ENCODE measurements at regions not wholly inside any gene's neighbourhood (a gene's known extent, or its start where the extent isn't known, plus 50 kb on each side); places are given as distances from the start of the nearest gene placed in this dataset.

DNA sequence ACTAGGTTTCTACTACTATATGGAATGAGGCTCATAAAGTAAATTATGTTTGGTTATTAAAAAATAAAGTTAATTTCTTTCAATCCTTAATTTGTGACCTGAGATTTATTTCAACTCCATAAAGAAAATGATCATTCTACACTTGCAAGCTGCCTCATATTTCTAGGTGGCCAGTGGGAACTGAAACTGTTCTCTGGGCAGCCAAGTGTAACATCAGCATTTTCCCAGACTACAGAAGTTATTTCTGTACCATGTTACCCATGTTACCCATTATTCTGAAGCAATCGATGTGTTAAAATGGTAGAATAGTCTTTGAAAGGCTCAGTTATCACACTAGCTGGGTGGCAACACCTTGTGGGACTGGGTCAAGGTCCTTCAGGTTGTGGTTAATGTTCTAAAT is 139.3 kb upstream of the FBXO11 start (continued):
- TF ChIP-seq, protein P1, sequence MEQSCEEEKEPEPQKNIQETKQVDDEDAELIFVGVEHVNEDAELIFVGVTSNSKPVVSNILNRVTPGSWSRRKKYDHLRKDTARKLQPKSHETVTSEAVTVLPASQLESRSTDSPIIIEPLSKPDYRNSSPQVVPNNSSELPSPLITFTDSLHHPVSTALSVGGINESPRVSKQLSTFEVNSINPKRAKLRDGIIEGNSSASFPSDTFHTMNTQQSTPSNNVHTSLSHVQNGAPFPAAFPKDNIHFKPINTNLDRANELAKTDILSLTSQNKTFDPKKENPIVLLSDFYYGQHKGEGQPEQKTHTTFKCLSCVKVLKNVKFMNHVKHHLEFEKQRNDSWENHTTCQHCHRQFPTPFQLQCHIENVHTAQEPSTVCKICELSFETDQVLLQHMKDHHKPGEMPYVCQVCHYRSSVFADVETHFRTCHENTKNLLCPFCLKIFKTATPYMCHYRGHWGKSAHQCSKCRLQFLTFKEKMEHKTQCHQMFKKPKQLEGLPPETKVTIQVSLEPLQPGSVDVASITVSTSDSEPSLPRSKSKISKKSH (CRISPR knock-in tag; IDR thresholded peaks at IDR 0.05), result no peak
- TF ChIP-seq, protein P2, sequence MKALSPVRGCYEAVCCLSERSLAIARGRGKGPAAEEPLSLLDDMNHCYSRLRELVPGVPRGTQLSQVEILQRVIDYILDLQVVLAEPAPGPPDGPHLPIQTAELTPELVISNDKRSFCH (CRISPR knock-in tag; IDR thresholded peaks at IDR 0.05), result no peak
- TF ChIP-seq, protein P2 (tag; IDR thresholded peaks at IDR 0.05), result no peak
- TF ChIP-seq NCOA4 (IDR thresholded peaks at IDR 0.05; ENCODE audit: partially characterized antibody), result no peak
- TF ChIP-seq, protein P3, sequence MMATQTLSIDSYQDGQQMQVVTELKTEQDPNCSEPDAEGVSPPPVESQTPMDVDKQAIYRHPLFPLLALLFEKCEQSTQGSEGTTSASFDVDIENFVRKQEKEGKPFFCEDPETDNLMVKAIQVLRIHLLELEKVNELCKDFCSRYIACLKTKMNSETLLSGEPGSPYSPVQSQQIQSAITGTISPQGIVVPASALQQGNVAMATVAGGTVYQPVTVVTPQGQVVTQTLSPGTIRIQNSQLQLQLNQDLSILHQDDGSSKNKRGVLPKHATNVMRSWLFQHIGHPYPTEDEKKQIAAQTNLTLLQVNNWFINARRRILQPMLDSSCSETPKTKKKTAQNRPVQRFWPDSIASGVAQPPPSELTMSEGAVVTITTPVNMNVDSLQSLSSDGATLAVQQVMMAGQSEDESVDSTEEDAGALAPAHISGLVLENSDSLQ (IDR thresholded peaks at IDR 0.05), result no peak
- no peak for TF ChIP-seq TSC22D4 (tag; IDR thresholded peaks at IDR 0.05)
- TF ChIP-seq SRSF7 (optimal IDR thresholded peaks at IDR 0.05; ENCODE audit: low read depth, low read length), result no peak
- TF ChIP-seq EHMT2 (IDR thresholded peaks at IDR 0.05), result no peak
- TF ChIP-seq, protein P4, sequence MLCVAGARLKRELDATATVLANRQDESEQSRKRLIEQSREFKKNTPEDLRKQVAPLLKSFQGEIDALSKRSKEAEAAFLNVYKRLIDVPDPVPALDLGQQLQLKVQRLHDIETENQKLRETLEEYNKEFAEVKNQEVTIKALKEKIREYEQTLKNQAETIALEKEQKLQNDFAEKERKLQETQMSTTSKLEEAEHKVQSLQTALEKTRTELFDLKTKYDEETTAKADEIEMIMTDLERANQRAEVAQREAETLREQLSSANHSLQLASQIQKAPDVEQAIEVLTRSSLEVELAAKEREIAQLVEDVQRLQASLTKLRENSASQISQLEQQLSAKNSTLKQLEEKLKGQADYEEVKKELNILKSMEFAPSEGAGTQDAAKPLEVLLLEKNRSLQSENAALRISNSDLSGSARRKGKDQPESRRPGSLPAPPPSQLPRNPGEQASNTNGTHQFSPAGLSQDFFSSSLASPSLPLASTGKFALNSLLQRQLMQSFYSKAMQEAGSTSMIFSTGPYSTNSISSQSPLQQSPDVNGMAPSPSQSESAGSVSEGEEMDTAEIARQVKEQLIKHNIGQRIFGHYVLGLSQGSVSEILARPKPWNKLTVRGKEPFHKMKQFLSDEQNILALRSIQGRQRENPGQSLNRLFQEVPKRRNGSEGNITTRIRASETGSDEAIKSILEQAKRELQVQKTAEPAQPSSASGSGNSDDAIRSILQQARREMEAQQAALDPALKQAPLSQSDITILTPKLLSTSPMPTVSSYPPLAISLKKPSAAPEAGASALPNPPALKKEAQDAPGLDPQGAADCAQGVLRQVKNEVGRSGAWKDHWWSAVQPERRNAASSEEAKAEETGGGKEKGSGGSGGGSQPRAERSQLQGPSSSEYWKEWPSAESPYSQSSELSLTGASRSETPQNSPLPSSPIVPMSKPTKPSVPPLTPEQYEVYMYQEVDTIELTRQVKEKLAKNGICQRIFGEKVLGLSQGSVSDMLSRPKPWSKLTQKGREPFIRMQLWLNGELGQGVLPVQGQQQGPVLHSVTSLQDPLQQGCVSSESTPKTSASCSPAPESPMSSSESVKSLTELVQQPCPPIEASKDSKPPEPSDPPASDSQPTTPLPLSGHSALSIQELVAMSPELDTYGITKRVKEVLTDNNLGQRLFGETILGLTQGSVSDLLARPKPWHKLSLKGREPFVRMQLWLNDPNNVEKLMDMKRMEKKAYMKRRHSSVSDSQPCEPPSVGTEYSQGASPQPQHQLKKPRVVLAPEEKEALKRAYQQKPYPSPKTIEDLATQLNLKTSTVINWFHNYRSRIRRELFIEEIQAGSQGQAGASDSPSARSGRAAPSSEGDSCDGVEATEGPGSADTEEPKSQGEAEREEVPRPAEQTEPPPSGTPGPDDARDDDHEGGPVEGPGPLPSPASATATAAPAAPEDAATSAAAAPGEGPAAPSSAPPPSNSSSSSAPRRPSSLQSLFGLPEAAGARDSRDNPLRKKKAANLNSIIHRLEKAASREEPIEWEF (CRISPR knock-in tag; IDR thresholded peaks at IDR 0.05), result no peak
- TF ChIP-seq SP1 (CRISPR knock-in tag; IDR thresholded peaks at IDR 0.05), result no peak

Measured in K562 (cell line).